HG02610 (cell line): ENCODE measurements at regions not wholly inside any gene's neighbourhood (a gene's known extent, or its start where the extent isn't known, plus 50 kb on each side); places are given as distances from the start of the nearest gene placed in this dataset.

Experiments used
- ATAC-seq: cut with Tn5 transposase; IDR thresholded peaks from one replicate; pipeline ENCODE4 v1.9.1; 2021; ENCODE audit warnings: mild to moderate bottlenecking, moderate library complexity; ENCODE audit not compliant: unreplicated experiment

GRCh38 chr13:74891610-74892009, 590.4 kb downstream of the TBC1D4 start:
- ATAC-seq = no peak

GRCh38 chr13:74889321-74889720, 592.6 kb downstream of the TBC1D4 start:
- no peak for ATAC-seq

GRCh38 chr13:74886502-74886901, 595.5 kb downstream of the TBC1D4 start:
- no peak for ATAC-seq

GRCh38 chr13:74883834-74884233, 598.1 kb downstream of the TBC1D4 start:
- ATAC-seq = no peak

- no peak for ATAC-seq
These were observed 610.4 kb downstream of the TBC1D4 start for GRCh38 chr13:74871369-74872070.

GRCh38 chr13:74870865-74871264, 611.1 kb downstream of the TBC1D4 start:
- ATAC-seq = no peak

- ATAC-seq = no peak
These were observed 612.1 kb downstream of the TBC1D4 start for GRCh38 chr13:74869846-74870245.

- ATAC-seq = no peak
These were observed 613.9 kb downstream of the TBC1D4 start for GRCh38 chr13:74868049-74868448.

- peak; percentile 64 for ATAC-seq
These were observed 614.5 kb downstream of the TBC1D4 start for GRCh38 chr13:74867460-74867859.

GRCh38 chr13:74866101-74866500, 615.9 kb downstream of the TBC1D4 start:
- no peak for ATAC-seq

GRCh38 chr13:74865656-74866055, 616.3 kb downstream of the TBC1D4 start:
- no peak for ATAC-seq

GRCh38 chr13:74860789-74861188, 621.2 kb downstream of the TBC1D4 start:
- ATAC-seq = no peak

- no peak for ATAC-seq
These were observed 631.1 kb downstream of the TBC1D4 start for GRCh38 chr13:74850893-74851292.

- ATAC-seq = no peak
These were observed 634.0 kb downstream of the TBC1D4 start for GRCh38 chr13:74847966-74848365.

GRCh38 chr13:74845806-74846205, 636.2 kb downstream of the TBC1D4 start:
- ATAC-seq = no peak

- ATAC-seq = no peak
These were observed 640.3 kb downstream of the TBC1D4 start for GRCh38 chr13:74841651-74842050.

- ATAC-seq = no peak
These were observed 640.8 kb downstream of the TBC1D4 start for GRCh38 chr13:74841123-74841522.

- no peak for ATAC-seq
These were observed 642.3 kb downstream of the TBC1D4 start for GRCh38 chr13:74839656-74840055.

- no peak for ATAC-seq
These were observed 643.9 kb downstream of the TBC1D4 start for GRCh38 chr13:74838096-74838495.

- ATAC-seq = no peak
These were observed 645.3 kb downstream of the TBC1D4 start for GRCh38 chr13:74836628-74837027.

- ATAC-seq = no peak
These were observed 646.4 kb downstream of the TBC1D4 start for GRCh38 chr13:74835579-74835978.

- ATAC-seq = no peak
These were observed 656.1 kb downstream of the TBC1D4 start for GRCh38 chr13:74825938-74826246.
